ENCODE measurements at regions not wholly inside any gene's neighbourhood (a gene's known extent, or its start where the extent isn't known, plus 50 kb on each side); places are given as distances from the start of the nearest gene placed in this dataset.
"Not testable (repeated sequence)": the region's sequence is repeated elsewhere in the genome, so short reads cannot be mapped to it uniquely, and the experiment has no call there.

GRCh38 chr20:47441774-47442150, 59.9 kb upstream of the NCOA3 start:
- no peak for DNase-seq (ENCODE audit: low read depth)

- DNase-seq (ENCODE audit: low read depth): not testable (repeated sequence)
Measured at GRCh38 chr20:47443060-47443459, 58.6 kb upstream of the NCOA3 start.

- no peak for DNase-seq (ENCODE audit: low read depth)
Measured at GRCh38 chr20:47444584-47444983, 57.1 kb upstream of the NCOA3 start.

GRCh38 chr20:47445291-47445690, 56.4 kb upstream of the NCOA3 start:
- DNase-seq (ENCODE audit: low read depth): no peak

GRCh38 chr20:47447350-47448296, 54.1 kb upstream of the NCOA3 start:
- DNase-seq (ENCODE audit: low read depth): not testable (repeated sequence)

- DNase-seq (ENCODE audit: low read depth): no peak
Measured at GRCh38 chr20:47448429-47448828, 53.3 kb upstream of the NCOA3 start.

- DNase-seq (ENCODE audit: low read depth): no peak
Measured at GRCh38 chr20:47451602-47451904, 50.1 kb upstream of the NCOA3 start.

Measured in RPMI7951 (cell line).